ENCODE measurements at regions not wholly inside any gene's neighbourhood (a gene's known extent, or its start where the extent isn't known, plus 50 kb on each side); places are given as distances from the start of the nearest gene placed in this dataset.

DNA sequence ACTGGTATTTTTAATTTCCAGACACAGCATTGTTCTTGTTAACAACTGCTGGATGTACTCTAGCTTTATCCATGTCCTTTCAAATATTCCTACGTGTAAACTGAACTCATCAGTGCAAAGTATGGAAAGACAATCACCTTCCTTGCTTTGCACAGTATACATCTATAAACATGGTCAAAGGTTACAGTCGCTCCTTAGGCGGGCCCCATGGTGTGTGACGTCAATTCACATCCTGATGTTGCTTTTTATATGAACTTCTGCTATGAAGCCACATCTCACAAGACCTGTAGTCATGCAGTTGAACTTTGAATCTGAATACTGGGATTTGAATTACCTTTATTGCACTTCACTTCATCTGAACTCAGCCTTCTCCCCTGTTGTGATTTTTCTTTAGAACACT is 447.6 kb upstream of the PSMD7 start:
- no peak for TF ChIP-seq CBX5 (IDR thresholded peaks at IDR 0.05; ENCODE audit: low read depth, low read length)
- Histone ChIP-seq H3K36me3 (ENCODE audit: control insufficient read depth in 2 of 4, insufficient read depth in 4 of 4, low read length in 3 of 4) (no peaks in the 10 kb centered on the region), H3K18ac (ENCODE audit: extremely low read depth, low read length) (no peak overlapping the region), H3K23me2 (ENCODE audit: low read depth, low read length) (peaks cover 2% of the 10 kb centered on the region; the same call in 1 of the 2 replicates), H2BK12ac (ENCODE audit: low read depth, low read length) (no peak overlapping the region), H2BK120ac (replicated peaks; ENCODE audit: low read depth, low read length) (no peak overlapping the region), H4K5ac (ENCODE audit: insufficient read length, low read depth, low read length) (no peak overlapping the region), H3K4me1 (replicated peaks in 1 of 4; ENCODE audit: control insufficient read depth in 3 of 4, insufficient read depth in 4 of 4, low read length in 3 of 4) (no peaks in the 10 kb centered on the region), H2AK5ac (ENCODE audit: low read depth, low read length) (no peak overlapping the region), H3K23ac (ENCODE audit: insufficient read length) (no peak overlapping the region), H2BK5ac (ENCODE audit: low read depth, low read length) (no peak overlapping the region), H3K56ac (replicated peaks; ENCODE audit: insufficient read length, low read depth, low read length) (no peak overlapping the region), H3K4me3 (ENCODE audit: extremely low read depth in 1 of 4, insufficient read depth in 2 of 4, low read depth in 3 of 4, low read length in 4 of 4) (no peak overlapping the region), H2BK15ac (ENCODE audit: low read length) (no peak overlapping the region), H3K4me2 (ENCODE audit: insufficient read depth in 1 of 2, low read depth in 2 of 2, low read length in 2 of 2) (no peak overlapping the region), H3K9me3 (ENCODE audit: insufficient read depth in 2 of 2, low read depth in 1 of 2, low read length in 1 of 2) (no peaks in the 10 kb centered on the region), H3K4ac (replicated peaks; ENCODE audit: insufficient read length, low read depth, low read length) (no peak overlapping the region), H4K91ac (replicated peaks; ENCODE audit: insufficient read length, low read length) (no peak overlapping the region), H3K79me1 (ENCODE audit: low read depth, low read length) (no peaks in the 10 kb centered on the region), H3K9ac (replicated peaks in 1 of 4; ENCODE audit: extremely low read depth in 1 of 4, low read depth in 3 of 4, low read length in 3 of 4) (no peak overlapping the region), H4K8ac (ENCODE audit: extremely low read depth, insufficient read depth, low read length) (no peak overlapping the region), H2AFZ (ENCODE audit: low read length) (no peak overlapping the region), H3K14ac (ENCODE audit: insufficient read length) (no peak overlapping the region), H3K27ac (ENCODE audit: low read depth, low read length) (no peak overlapping the region), H3K79me2 (ENCODE audit: control insufficient read depth in 1 of 2, insufficient read depth in 2 of 2, low read length in 2 of 2) (no peaks in the 10 kb centered on the region), H4K20me1 (replicated peaks in 1 of 2; ENCODE audit: control insufficient read depth in 1 of 2, insufficient read depth in 2 of 2, low read length in 2 of 2) (no peaks in the 10 kb centered on the region), H3K27me3 (replicated peaks in 1 of 4; ENCODE audit: control insufficient read depth in 3 of 4, extremely low read depth in 1 of 4, insufficient read depth in 3 of 4, low read length in 3 of 4) (no peaks in the 10 kb centered on the region), H2BK20ac (ENCODE audit: low read length) (no peak overlapping the region)
- WGBS, 2 experiments (ENCODE audit: extremely low coverage in 1 of 2, insufficient coverage in 1 of 2, insufficient read length in 1 of 2, insufficient replicate concordance in 2 of 2, low coverage in 1 of 2, low lambda C conversion rate in 2 of 2, missing lambda C conversion rate in 1 of 2) = 85% methylated on average over 4 of the region's 4 CpGs; no CpG with 5 or more reads in 1 of the 2 experiments
- ChIA-PET CTCF (ENCODE audit: partially characterized antibody) (interaction anchor here (1.1 kb wide), 1 partner anchor 81 kb away, joined by 3 read pairs; no protein-coding TSS in a partner anchor), POLR2A (ENCODE audit: partially characterized antibody) (no interaction called here)
- no peak for FAIRE-seq
- DNase-seq (ENCODE audit: low read depth in 1 of 2, low spot score in 2 of 2) = no peak

All from H1 (cell line).